Activated CD8-positive, alpha-beta memory T cell treated with anti-CD3 and anti-CD28 coated beads for 36 hours (primary cell): ENCODE measurements at regions not wholly inside any gene's neighbourhood (a gene's known extent, or its start where the extent isn't known, plus 50 kb on each side); places are given as distances from the start of the nearest gene placed in this dataset.
"Not testable (repeated sequence)": the region's sequence is repeated elsewhere in the genome, so short reads cannot be mapped to it uniquely, and the experiment has no call there.

Source experiments
- CTCF ChIA-PET: fragments of 350-600 bp; sonication (Branson Sonifier 250); formaldehyde crosslinking; loops from one replicate; lab custom pipeline; 2021; ENCODE audit warnings: antibody characterized with exemption; lab: Charles Lee
- POLR2A ChIA-PET: fragments of 350-600 bp; sonication (Branson Sonifier 250); formaldehyde crosslinking; loops from one replicate; lab custom pipeline; 2021; ENCODE audit warnings: antibody characterized with exemption; lab: Charles Lee

DNA sequence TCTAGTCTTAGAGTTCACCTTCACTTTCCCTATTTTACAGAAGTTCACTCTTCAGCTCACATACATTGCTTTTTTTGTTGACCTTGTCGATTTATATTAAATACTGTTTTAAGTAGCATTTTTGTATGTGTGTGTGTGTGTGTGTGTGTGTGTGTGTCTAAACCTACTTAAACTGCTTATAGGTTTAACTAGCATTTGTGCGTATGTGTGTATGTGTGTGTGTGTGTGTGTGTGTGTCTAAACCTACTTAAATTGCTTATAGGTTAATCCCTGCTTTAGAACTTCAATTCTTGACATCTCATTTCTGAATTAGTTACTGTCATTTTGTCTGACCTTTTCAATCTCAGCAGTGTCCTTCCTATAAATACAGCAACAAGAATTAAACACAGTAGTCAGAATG, 254.8 kb upstream of the EPHA3 start:
- CTCF ChIA-PET, result no interaction called here
- POLR2A ChIA-PET, result no interaction called here

DNA sequence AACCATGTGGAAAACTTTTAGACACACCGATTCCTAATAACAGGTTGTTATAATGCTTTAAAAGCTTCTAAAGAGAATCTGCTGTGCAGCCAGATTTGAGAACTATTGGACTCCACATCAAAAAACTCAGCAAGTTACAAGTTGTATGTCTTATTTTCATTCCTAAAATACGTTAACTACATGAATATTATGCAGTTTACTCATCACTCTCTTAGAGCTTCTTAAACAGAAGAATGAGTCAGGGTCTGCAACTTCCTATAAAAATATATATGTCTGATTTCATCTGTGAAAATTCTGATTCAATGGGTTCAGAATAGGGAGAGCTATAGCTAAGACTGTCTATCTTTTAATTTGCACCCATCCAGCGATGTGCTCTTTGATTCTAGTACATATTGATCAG, 244.2 kb upstream of the EPHA3 start:
- CTCF ChIA-PET, result no interaction called here
- POLR2A ChIA-PET, result no interaction called here

DNA sequence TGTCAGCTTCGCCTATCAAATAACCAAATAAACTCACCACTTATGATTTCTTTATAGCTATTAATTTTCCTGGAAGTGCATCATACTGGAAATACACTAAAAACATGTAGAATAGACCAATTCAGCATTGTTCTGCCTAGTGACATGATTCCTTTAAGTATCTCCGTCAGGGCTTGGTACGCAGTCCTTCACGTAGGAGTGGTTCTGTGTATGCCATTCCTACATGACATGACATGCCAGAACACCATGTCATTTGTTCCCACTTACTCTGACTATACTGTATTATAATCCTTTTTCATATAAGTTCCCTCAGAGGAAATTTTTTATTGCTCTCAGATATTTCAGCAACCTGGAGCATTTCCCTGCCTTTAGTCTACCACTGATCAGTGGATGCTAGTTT, 230.7 kb upstream of the EPHA3 start:
- ChIA-PET CTCF (no interaction called here), POLR2A (no interaction called here)

DNA sequence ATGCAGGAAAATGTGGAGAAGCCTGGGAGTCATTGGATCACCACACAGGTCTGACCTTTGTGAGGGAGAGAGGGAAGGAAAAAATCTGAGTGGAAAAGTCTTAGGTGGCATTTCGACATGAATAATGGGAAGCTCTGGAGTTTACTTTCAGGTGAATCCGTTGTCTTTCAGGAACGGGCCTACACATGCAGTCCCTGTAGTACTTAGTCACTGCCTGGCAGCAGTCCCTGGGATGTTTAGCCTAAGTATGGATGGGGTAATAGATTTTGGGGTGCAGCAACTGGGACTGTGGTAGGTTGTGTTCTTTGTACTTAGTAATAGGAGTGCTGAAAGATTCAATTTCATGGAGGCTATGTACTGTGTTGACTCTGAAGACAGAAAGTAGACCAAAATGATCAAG, 227.5 kb upstream of the EPHA3 start:
- ChIA-PET POLR2A (no interaction called here), CTCF (no interaction called here)

DNA sequence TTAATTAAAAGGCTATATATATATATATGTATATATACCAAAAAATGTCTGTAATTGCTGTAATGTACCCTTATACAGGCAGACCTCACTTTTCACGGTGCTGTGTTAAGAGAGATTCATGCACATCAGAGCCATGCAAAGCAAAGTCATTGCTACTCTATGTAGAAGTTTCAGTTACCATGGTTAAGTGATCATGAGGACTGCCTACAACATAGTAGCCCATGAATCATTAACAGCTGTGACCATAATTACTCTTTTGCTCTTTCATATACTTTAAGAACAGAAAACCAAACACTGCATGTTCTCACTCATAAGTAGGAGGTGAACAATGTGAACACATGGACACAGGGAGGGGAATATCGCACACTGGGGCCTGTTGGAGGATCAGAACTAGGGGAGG, 225.3 kb upstream of the EPHA3 start:
- POLR2A ChIA-PET, result no interaction called here
- CTCF ChIA-PET, result no interaction called here

DNA sequence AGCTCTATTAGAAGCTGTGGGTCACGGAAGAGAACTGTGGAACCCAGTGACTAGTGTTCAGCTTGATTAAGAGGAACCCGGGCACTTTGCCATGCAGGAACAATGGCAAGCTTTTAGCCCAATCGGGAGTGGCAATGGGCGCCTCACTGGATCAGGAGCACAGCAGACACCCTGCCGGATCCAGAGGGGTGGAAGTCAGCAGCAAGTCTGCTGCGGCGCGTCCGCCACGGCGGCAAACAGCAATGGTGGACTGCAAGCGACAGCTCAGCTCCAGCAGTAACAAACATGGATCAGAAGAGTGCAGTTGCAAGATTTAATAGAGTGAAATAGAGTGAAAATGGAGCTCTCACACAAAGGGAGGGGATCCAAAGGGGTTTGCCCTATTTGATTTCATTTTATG, 220.8 kb upstream of the EPHA3 start:
- CTCF ChIA-PET, POLR2A ChIA-PET: not testable (repeated sequence)

DNA sequence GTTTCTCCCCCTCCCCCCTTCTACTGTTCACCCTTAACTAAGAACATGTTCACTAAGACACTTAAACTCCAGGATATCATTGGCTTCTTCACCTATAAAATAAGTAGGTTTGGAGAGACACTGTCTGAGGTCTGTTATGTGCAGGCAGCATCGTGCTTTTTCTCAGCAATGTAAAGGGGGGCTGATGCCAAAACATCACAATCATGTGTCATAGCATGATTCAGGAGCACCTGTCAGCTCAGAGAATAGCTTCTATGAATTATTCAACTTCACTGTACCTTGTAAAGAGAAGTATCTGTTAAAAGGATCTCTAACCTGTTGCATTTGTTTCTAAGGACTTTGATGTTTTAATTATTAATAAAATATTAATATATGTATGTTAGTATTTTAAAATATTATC, 211.4 kb upstream of the EPHA3 start:
- CTCF ChIA-PET, result no interaction called here
- POLR2A ChIA-PET, result no interaction called here

DNA sequence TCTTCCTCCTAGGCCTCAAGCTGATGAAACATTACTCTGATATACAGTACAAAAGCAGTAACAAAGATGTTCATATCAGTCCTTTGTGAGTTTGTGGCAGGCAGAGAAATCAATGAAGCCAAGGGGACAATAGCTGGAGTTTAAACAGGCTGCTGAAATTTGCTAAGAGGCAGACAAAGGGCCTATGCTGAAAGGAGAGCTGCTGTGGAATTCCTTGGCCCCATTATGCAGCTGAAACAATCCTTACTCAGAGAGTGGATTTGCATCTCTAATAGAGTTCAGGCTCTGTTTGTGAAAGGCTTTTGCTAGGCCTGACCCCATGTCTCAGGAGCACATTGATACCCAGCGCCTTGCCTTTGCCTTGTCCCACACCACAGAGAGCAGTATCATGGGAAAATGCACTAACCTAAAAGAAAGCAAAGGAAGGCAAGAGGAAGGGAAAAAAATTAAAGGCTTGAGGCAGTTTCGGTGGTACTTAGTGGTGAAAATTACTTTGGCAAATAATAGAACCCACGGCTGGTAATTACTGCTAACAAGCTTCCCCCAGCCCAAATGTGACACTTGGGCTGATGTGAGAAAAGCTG, 195.0 kb upstream of the EPHA3 start:
- CTCF ChIA-PET, result no interaction called here
- POLR2A ChIA-PET, result no interaction called here

DNA sequence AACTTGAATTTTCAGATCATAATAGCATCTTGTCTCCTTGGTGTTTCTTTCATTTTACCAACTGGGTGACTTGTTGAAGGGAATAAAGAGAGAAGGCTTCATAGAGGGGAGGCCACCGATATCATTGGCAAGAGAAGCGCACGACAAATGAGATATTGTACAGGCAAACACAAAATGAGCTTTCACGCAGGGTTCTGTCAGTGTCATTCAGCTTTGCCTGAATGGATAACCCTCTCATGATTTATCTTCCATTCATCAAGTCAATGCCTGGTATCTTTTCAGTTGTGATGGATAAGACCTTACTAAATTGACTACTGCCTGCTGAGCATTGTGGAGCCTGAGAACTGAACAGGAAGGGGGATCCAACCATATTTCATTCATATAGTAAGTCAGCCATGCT, 188.6 kb upstream of the EPHA3 start:
- POLR2A ChIA-PET, result no interaction called here
- CTCF ChIA-PET, result no interaction called here

DNA sequence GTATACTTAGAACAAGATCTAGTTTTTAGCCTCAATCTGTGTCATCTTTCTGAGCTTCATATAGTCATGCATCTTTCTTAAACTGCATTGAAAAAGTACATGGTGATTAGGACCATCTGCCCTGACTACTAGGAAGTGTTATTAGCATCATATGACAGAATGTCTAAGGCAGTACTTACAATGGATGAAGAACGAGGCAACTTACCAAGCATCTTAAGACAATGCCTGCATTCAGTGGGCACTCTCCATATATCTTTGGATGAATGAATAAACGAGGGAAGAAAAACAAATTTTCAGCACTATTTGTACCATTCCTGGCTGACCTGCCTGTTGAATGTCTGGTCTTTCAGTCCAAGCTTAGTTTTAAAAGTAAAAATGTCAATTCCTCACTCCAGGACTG, 185.4 kb upstream of the EPHA3 start:
- ChIA-PET POLR2A (no interaction called here), CTCF (no interaction called here)

DNA sequence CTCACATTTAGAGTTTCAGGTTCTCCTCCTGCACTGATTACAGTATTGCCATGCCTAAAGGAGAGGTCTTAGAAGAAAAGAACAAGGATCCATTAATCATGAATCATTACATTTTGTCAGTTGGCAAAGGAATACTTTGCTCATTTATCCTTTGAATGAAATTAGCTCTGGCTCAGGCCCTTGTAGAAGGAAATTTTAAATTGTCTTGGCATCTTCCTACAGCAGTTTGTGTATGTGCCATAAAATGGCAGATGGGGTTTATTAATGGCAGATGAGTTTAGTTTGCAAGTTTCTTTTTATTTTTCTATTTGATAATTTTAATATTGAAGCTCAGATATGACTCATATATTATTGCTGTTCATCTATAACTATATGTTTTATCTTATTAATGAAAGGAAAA, 181.2 kb upstream of the EPHA3 start:
- ChIA-PET POLR2A (no interaction called here), CTCF (no interaction called here)

DNA sequence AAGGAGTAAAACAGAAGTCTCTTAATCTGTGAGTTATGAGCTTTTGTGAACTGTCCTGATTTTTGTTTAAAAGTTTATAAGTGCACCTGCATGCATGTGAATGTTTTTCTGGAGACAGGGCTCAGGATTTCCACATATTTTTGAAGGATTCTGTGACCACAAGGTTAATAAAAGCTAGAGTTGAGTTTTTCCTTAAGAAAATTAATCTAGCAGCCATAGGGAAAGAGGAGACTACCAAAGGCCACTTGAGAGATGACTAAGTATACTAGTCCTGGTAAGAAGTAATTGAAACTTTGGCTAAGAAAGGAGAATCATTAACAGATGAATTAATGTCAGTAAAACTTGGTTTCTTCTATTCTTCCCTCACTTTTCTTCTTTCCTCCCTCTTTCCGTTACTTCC, 176.8 kb upstream of the EPHA3 start:
- ChIA-PET CTCF (no interaction called here), POLR2A (no interaction called here)

DNA sequence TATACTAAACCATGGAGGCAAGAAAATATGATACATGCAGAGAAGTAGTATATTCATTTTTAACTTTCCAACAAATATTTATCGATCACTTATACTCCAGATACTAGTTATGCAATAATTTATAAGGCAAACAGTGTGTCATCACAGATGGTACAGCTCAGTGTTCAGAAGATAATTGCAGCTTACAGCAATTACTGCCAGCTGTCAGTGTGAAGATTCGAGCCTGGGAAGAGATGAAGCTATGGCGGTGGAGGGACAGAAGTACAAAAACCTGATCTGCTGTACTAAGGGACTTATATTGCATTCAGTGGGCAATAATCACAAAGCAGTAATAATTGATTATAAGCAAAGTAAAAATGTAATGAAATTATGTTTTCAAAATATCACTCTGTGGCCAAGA, 170.6 kb upstream of the EPHA3 start:
- ChIA-PET POLR2A (no interaction called here), CTCF (no interaction called here)

DNA sequence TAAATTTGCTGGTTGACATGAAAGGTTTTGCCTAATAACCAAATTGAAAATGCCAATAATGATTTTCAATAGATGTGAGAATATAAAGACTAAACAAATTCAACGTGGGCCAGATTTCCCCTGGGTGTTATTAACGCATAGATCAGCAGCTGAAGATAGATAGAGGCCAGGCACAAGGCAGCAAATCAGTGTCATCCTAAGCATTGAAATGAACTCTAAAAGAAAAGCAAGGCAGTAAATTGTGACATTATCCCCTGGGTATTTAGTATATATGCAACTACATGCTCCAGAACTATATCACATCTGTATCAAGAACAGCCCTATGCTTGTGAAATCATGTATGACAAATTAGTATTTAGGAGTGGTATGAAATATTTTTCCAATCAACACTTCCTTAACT, 167.1 kb upstream of the EPHA3 start:
- CTCF ChIA-PET, result no interaction called here
- POLR2A ChIA-PET, result no interaction called here

DNA sequence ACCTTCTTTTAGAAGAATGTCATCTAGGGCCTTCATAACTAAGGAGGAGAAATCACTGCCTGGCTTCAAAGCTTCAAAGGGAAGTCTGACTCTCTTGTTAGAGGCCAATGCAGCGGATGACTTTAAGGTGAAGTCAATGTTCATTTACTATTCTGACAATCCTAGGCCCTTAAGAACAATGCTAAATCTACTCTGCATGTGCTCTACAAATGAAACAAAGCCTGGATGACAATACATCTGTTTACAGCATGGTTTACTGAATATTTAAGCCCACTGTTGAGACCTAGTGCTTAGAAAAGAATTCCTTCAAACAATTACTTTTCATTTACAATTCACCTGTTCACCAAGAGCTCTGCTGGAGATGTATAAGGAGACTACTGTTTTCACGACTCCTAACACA, 160.4 kb upstream of the EPHA3 start:
- ChIA-PET POLR2A (no interaction called here), CTCF (no interaction called here)

DNA sequence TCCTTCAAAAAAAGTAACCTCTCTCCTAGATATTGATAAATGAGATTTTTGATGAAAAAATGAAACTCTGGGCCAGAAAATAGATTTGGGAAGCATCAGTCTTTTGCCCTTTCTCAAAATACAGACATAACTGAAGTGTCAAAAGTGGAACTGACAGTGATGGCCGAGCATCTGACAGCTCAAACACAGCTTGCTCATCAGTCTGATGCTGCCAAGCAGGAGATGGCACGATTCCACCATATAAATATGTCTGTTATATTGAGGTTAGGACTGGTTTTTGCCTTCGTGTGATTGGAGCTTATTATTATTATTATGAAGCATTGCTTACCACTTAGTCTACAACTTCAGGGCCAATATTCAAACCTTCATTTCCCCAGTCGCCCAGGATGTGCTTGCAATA, 152.6 kb upstream of the EPHA3 start:
- ChIA-PET POLR2A (no interaction called here), CTCF (no interaction called here)

DNA sequence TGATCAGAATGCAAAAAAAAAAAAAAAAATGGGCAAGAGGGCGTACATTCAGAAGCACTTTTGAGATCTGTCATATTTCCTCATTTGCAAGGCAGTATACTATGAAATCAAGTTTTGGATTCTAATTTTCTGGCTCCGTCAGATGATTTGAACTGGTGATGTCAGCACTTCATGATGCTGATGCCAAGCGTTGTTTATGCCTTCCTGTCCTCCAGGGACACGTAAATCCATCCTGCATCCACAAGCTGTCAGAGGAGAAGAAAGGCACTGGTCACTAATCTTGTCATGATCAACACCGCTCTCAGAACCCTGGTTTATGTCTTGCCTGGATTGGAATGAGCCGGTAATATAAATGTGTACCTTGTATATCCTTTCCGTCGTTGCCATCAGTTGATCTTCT, 152.1 kb upstream of the EPHA3 start:
- ChIA-PET POLR2A (no interaction called here), CTCF (no interaction called here)

DNA sequence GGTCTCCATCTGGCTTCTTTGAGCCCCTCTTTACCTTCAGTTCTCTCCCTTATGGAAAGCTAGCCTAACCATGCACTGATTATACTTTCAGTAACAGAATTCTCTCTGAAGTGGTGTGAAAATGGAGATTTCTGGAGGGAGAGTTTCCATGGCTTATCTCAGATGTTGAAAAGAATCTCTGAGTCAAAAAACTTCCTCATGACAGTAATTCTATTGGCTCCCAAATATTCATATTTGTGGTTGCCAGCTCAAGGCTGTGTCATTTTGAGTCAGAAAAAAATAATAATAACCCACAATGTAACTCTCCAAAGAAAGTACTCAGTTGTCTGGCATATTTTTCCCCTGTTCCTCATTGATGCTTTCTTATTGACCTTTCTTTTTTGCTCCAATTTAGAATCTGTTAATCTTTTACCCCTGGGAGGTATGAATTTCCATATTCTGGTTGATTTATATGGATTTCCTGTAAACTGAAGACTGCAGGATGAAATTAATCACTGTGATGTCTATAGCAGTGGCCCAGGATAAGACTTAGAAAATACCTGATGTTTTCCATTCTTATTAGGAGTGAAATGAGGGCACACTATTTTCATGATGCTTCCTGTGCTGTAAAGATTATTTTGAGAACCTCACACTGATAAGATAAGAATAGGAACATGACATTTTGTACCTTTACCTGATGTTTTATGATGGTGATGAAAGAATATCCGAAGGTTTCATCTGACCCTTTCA, 149.5 kb upstream of the EPHA3 start:
- ChIA-PET POLR2A (no interaction called here), CTCF (interaction anchor here (0.6 kb wide), 1 partner anchor 395 kb away, joined by 4 read pairs; no protein-coding TSS in a partner anchor)

DNA sequence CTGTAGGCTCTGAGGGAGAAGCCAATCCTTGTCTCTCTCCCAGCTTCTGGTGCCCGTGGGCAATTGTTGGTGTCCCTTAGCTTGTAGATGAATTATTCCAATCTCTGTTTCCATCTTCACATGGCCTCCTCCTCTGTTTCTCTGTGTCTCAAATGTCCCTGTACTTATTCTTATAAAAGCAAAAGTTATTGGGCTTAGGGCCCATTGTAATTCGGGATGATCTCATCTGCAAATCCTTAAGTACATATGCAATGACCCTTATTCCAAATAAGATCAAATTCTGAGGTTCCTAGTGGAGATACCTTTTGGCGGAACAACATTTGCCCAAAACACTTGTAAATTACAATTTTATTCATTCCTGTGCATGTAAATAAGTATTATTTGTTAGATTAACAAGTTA, 147.4 kb upstream of the EPHA3 start:
- POLR2A ChIA-PET, result no interaction called here
- CTCF ChIA-PET, result no interaction called here

DNA sequence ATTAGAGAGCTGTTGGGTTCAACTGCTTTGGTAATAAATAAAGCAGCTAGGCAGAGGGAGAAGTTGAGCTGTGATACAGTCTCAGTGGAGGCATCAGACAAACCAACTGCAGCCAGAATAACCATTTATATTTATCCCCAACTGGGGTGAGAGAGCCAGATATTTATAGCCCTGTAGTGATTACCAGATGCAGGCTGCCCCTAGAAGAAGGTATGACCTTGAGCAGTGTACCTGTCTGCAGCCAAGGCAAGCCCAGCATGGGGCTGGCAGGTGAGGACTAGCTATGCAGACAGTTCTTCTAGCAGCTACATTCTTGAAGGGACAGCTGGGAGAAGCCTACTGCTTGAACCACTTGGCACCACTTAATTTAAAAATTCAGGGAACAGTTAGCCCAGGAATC, 144.4 kb upstream of the EPHA3 start:
- POLR2A ChIA-PET, result no interaction called here

DNA sequence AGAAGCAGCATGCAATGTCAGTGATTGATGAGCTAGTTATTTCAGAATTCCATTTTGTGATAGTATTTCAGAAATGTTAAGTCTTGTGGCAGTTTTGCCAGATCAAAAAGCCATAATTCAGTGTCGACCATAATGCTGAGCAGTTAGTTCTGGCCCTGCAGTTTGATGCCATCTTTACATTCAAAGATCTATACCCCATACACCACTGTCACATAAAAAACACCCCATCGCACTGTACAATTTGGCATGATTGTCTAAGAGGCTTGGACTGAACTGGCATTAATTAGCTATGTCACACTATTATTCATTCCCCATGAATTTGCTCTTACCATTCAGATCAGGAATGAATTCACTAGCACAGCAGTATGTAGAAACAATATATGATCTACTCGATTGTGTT, 127.7 kb upstream of the EPHA3 start:
- ChIA-PET CTCF (no interaction called here), POLR2A (no interaction called here)

More for the DNA sequence above, 144.4 kb upstream of the EPHA3 start:
- CTCF ChIA-PET, result no interaction called here

DNA sequence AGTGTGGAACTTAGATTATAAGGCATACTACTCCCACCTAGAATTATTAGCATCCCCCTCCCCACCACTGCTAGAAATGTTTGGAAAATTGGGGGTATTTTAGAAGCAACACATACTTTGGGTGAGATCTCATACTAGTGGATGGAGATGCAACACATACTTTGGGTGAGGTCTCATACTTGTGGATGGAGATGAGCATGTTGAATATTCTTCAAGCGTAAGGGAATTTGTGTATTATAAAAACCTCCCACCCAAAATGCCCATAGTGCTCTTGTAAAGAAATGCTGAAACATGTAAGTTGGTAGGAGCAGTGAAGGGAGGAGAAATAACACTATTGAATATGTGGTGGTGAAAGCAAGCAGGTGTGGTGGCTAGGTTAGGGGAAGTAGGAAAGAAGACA, 124.0 kb upstream of the EPHA3 start:
- CTCF ChIA-PET, result no interaction called here

More for the DNA sequence above, 124.0 kb upstream of the EPHA3 start:
- POLR2A ChIA-PET, result no interaction called here
